ENCODE measurements at regions not wholly inside any gene's neighbourhood (a gene's known extent, or its start where the extent isn't known, plus 50 kb on each side); places are given as distances from the start of the nearest gene placed in this dataset.

GRCh38 chr11:43581370-43582023 is 99.0 kb upstream of the HSD17B12 start:
- H3K27ac ChIP-seq: no peak overlapping the region
- H3K9me3 ChIP-seq: no peaks in the 10 kb centered on the region
- WGBS: 3% methylated on average over 23 of the region's 39 CpGs
- no peaks in the 10 kb centered on the region for H3K36me3 ChIP-seq
- H3K27me3 ChIP-seq: peaks cover 88% of the 10 kb centered on the region
- peak overlapping the region; percentile 29 for H3K4me3 ChIP-seq
- no peak for DNase-seq (ENCODE audit: low spot score in 2 of 2)
- peaks cover 41% of the 10 kb centered on the region for H3K4me1 ChIP-seq
- no peak for TF ChIP-seq POLR2AphosphoS5 (IDR thresholded peaks at IDR 0.05)
- TF ChIP-seq, protein P1, sequence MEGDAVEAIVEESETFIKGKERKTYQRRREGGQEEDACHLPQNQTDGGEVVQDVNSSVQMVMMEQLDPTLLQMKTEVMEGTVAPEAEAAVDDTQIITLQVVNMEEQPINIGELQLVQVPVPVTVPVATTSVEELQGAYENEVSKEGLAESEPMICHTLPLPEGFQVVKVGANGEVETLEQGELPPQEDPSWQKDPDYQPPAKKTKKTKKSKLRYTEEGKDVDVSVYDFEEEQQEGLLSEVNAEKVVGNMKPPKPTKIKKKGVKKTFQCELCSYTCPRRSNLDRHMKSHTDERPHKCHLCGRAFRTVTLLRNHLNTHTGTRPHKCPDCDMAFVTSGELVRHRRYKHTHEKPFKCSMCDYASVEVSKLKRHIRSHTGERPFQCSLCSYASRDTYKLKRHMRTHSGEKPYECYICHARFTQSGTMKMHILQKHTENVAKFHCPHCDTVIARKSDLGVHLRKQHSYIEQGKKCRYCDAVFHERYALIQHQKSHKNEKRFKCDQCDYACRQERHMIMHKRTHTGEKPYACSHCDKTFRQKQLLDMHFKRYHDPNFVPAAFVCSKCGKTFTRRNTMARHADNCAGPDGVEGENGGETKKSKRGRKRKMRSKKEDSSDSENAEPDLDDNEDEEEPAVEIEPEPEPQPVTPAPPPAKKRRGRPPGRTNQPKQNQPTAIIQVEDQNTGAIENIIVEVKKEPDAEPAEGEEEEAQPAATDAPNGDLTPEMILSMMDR (IDR thresholded peaks at IDR 0.05): no peak
- no peak for TF ChIP-seq EP300 (IDR thresholded peaks at IDR 0.05)
- TF ChIP-seq POLR2A (IDR thresholded peaks at IDR 0.05): no peak

DNA sequence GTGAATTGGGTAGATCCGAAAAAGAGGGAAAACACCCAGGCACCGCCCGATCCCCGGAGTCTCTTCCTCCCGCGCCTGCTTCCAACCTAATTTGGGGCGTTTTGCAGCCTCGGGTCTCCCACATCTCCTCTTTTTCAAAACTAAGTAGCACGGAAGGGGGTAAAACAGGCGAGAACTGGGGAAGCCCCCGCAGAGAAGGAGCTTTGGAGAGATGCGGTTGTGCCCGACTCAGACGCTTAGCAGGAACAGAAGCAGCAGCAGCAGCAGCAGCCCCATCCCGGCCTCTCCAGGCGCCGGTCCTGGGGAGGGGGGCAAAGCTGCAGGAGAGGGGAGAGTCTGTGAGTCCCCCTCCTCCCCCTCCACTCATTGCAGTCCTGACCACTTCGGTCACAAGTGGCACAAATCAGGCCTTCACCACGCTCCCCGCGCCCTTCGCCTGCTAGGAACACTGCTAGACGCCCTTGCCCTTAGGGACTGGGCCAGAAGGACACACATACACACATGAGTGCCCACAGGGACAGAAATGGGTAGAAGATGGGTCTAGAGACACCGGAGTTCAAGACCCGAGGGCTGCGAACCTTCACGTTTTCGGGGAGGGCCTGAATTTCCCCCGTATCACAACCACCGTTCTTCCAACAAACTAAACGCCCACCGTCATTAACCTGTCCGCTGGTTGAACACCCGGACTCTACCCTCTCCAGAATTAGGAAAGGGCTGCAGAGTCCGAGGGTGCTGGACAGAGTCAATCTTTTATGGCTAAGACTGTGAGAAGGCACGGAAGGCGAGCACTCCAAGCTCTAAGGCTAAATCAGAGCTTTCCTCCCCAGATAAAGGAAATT is 98.3 kb upstream of the HSD17B12 start:
- Histone ChIP-seq H3K36me3 (no peaks in the 10 kb centered on the region), H3K4me1 (peaks cover 36% of the 10 kb centered on the region), H3K9me3 (no peaks in the 10 kb centered on the region), H3K27ac (no peak overlapping the region), H3K27me3 (peaks cover 83% of the 10 kb centered on the region), H3K4me3 (no peak overlapping the region)
- TF ChIP-seq POLR2A (IDR thresholded peaks at IDR 0.05) (no peak), POLR2AphosphoS5 (IDR thresholded peaks at IDR 0.05) (no peak), EP300 (IDR thresholded peaks at IDR 0.05) (no peak)
- TF ChIP-seq, protein P1 (IDR thresholded peaks at IDR 0.05): no peak
- DNase-seq (ENCODE audit: low spot score in 2 of 2): no peak
- 10% methylated on average over 33 of the region's 37 CpGs for WGBS

DNA sequence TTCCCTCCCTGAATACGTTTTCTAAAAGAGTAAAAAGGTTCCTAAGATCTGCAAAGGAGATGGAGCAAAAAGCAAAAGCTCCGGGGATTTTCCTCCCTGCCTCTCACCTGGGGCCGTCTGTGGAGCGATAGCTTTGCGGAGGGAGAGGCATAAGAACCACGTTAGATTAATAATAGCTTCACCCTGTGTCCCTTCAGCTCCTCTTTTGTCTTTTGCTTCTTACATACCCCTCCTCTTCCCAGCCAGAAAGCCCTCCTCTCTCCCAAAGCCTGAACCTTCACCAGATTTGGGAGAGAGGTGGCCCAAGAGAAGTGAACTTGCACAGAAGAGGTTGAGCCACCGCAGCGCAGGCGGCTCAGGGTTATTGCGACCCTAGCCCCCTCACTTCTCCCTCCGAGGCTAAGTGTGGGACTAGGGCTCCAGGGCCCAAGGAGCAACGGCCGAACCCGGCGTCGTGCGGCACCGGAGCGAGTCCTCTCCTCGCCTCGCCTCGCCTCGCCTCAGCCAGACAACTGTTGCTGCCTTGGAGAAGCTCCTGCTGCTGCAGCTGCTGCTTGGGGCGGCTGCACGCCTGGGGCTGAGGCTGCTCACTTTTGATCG is 97.6 kb upstream of the HSD17B12 start:
- no peak overlapping the region for H3K4me3 ChIP-seq
- H3K27me3 ChIP-seq: peaks cover 78% of the 10 kb centered on the region
- H3K4me1 ChIP-seq: peaks cover 36% of the 10 kb centered on the region
- no peak overlapping the region for H3K27ac ChIP-seq
- no peaks in the 10 kb centered on the region for H3K36me3 ChIP-seq
- DNase-seq (ENCODE audit: low spot score in 2 of 2): no peak
- WGBS: 30% methylated on average over 14 of the region's 26 CpGs
- no peaks in the 10 kb centered on the region for H3K9me3 ChIP-seq
- TF ChIP-seq EP300 (IDR thresholded peaks at IDR 0.05) (no peak), POLR2AphosphoS5 (IDR thresholded peaks at IDR 0.05) (no peak), POLR2A (IDR thresholded peaks at IDR 0.05) (no peak)
- TF ChIP-seq, protein P1 (IDR thresholded peaks at IDR 0.05): no peak

DNA sequence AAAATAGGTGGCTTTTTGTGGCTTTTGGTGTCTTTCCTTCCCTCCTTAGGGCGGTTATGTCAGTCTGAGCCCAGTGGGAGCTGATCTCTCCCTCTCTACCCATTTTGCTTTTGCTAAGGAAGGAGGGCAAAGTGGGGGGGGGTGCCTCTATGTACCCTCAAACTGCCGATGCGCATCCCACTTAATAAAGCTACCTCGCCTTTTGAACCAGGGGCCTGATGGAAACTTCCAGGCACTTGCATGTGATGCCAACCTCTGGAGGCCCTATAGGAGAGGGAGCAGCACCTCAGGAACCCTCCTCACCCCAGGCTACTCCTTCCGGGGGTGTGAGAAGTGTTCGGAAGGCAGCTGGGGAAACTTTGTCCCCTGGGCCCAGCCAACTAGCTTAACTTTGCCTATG is 97.0 kb upstream of the HSD17B12 start:
- Histone ChIP-seq H3K27ac (no peak overlapping the region), H3K36me3 (no peaks in the 10 kb centered on the region), H3K9me3 (no peaks in the 10 kb centered on the region), H3K4me1 (peaks cover 31% of the 10 kb centered on the region), H3K4me3 (no peak overlapping the region), H3K27me3 (peaks cover 74% of the 10 kb centered on the region)
- no peak for DNase-seq (ENCODE audit: low spot score in 2 of 2)
- TF ChIP-seq EP300 (IDR thresholded peaks at IDR 0.05) (no peak), POLR2A (IDR thresholded peaks at IDR 0.05) (no peak), POLR2AphosphoS5 (IDR thresholded peaks at IDR 0.05) (no peak)
- TF ChIP-seq, protein P1 (IDR thresholded peaks at IDR 0.05): no peak
- WGBS: 29% methylated on average over 6 of the region's 6 CpGs

All from suprapubic skin (tissue), 4 donors.